ENCODE measurements at regions not wholly inside any gene's neighbourhood (a gene's known extent, or its start where the extent isn't known, plus 50 kb on each side); places are given as distances from the start of the nearest gene placed in this dataset.

- TF ChIP-seq CTCF (IDR thresholded peaks at IDR 0.05) (no peak), POLR2A (IDR thresholded peaks at IDR 0.05) (no peak)
- no peak for DNase-seq (ENCODE audit: low spot score in 2 of 2)
- WGBS, 2 donors: 51 to 58% methylated on average over 1 of the region's 1 CpG
- no peak overlapping the region for H3K4me3 ChIP-seq (ENCODE audit: low read depth, poor library complexity, severe bottlenecking)
- intact Hi-C loops (cut with DNase I; ENCODE audit: low total_unique reads): no loop called here
Measured at GRCh38 chr4:99722006-99722405, 64.4 kb upstream of the C4orf54 start.

- intact Hi-C loops (cut with DNase I; ENCODE audit: low total_unique reads): no loop called here
- DNase-seq (ENCODE audit: low spot score in 2 of 2): no peak
- TF ChIP-seq POLR2A (IDR thresholded peaks at IDR 0.05) (no peak), CTCF (IDR thresholded peaks at IDR 0.05) (no peak)
- H3K4me3 ChIP-seq (ENCODE audit: low read depth, poor library complexity, severe bottlenecking): no peak overlapping the region
Measured at GRCh38 chr4:99720206-99720605, 62.6 kb upstream of the C4orf54 start.

GRCh38 chr4:99716996-99717395 is 59.4 kb upstream of the C4orf54 start:
- intact Hi-C loops (cut with DNase I; ENCODE audit: low total_unique reads): no loop called here
- DNase-seq (ENCODE audit: low spot score in 2 of 2): no peak
- no peak overlapping the region for H3K4me3 ChIP-seq (ENCODE audit: low read depth, poor library complexity, severe bottlenecking)
- TF ChIP-seq POLR2A (IDR thresholded peaks at IDR 0.05) (no peak), CTCF (IDR thresholded peaks at IDR 0.05) (no peak)
- 55 to 61% methylated on average over 1 of the region's 1 CpG for WGBS, 2 donors

- DNase-seq (ENCODE audit: low spot score in 2 of 2): no peak
- no peak for TF ChIP-seq CTCF (IDR thresholded peaks at IDR 0.05)
- TF ChIP-seq POLR2A (IDR thresholded peaks at IDR 0.05): no peak
- intact Hi-C loops (cut with DNase I; ENCODE audit: low total_unique reads): no loop called here
- no peak overlapping the region for H3K4me3 ChIP-seq (ENCODE audit: low read depth, poor library complexity, severe bottlenecking)
Measured at GRCh38 chr4:99715286-99715685, 57.7 kb upstream of the C4orf54 start.

- TF ChIP-seq CTCF (IDR thresholded peaks at IDR 0.05): no peak
- no peak for TF ChIP-seq POLR2A (IDR thresholded peaks at IDR 0.05)
- DNase-seq (ENCODE audit: low spot score in 2 of 2): no peak
- H3K4me3 ChIP-seq (ENCODE audit: low read depth, poor library complexity, severe bottlenecking): no peak overlapping the region
- intact Hi-C loops (cut with DNase I; ENCODE audit: low total_unique reads): no loop called here
- WGBS, 2 donors: 89 to 90% methylated on average over 4 of the region's 4 CpGs
Measured at GRCh38 chr4:99714179-99714578, 56.6 kb upstream of the C4orf54 start.

GRCh38 chr4:99712530-99712929 is 54.9 kb upstream of the C4orf54 start:
- no peak for DNase-seq (ENCODE audit: low spot score in 2 of 2)
- no peak overlapping the region for H3K4me3 ChIP-seq (ENCODE audit: low read depth, poor library complexity, severe bottlenecking)
- WGBS, 2 donors: 94 to 96% methylated on average over 3 of the region's 3 CpGs
- intact Hi-C loops (cut with DNase I; ENCODE audit: low total_unique reads): no loop called here
- TF ChIP-seq POLR2A (IDR thresholded peaks at IDR 0.05): no peak

Data from lower leg skin (tissue), 4 donors.